HG03196 (cell line): ENCODE measurements at regions not wholly inside any gene's neighbourhood (a gene's known extent, or its start where the extent isn't known, plus 50 kb on each side); places are given as distances from the start of the nearest gene placed in this dataset.

Experiments
- ATAC-seq: cut with Tn5 transposase; IDR thresholded peaks from one replicate; pipeline ENCODE4 v1.9.1; 2021; ENCODE audit not compliant: unreplicated experiment

GRCh38 chr4:147052361-147052760, 106.7 kb upstream of the TTC29 start:
- no peak for ATAC-seq

- ATAC-seq, result no peak
Observed at GRCh38 chr4:147054228-147054872, 108.7 kb upstream of the TTC29 start.

- no peak for ATAC-seq
Observed at GRCh38 chr4:147056940-147057610, 111.4 kb upstream of the TTC29 start.

DNA sequence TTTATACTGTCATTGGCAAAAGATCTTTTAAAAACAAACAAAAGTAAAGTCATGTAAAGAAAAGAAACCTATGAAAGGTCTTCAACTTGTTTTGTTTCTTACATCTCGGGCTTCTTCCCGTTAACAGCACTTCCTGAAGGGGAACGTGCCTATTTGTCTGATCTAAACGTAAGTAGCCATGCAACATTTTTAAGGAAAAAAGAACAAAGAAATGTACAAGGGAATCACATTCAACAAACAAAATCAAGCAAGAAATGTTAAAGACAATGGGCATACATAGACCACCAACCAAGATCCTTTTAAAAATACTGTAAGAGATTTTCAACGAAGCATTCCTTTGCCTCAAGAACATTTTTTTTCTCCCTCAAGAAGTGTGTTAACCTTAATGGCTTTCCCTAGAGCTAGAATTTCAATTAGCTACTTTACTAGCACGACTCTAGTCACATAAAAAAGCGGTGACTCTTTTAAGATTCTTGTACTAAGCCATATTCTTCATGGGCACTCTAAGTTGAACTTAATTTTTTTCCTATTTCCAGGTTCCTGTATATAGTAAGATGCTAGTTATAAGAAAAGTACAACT, 112.0 kb upstream of the TTC29 start:
- ATAC-seq, result no peak

DNA sequence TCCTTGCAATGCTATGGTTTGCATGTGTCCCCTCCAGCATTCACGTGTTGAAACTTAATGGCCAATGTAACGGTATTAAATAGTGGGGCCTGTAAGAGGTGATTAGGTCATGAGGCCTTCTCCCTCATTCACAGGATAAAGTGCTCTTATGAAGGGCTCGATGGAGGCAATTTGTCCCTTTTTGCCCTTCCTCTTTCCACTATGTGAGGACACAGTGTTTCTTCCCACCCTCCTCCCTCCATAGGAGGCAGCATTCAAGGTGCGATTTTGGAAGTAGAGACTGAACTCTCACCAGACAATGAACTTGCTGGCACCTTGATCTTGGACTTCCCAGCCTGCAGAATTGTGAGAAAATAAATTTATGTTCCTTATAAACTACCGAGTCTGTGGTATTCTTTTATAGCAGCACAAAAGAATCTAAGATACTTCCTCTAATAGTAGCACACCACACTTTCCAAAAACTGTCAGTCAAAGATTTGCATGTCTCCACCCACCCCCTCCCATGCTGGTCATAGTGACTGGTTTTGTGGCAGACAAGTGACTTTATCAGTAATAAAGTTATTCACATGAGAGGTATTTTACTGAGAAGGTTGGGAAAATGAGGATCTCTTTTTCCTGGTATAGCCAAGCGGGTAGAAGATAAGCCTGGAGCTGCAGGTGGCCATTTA, 113.5 kb upstream of the TTC29 start:
- ATAC-seq, result no peak

- ATAC-seq, result no peak
Observed at GRCh38 chr4:147060151-147060931, 114.7 kb upstream of the TTC29 start.

DNA sequence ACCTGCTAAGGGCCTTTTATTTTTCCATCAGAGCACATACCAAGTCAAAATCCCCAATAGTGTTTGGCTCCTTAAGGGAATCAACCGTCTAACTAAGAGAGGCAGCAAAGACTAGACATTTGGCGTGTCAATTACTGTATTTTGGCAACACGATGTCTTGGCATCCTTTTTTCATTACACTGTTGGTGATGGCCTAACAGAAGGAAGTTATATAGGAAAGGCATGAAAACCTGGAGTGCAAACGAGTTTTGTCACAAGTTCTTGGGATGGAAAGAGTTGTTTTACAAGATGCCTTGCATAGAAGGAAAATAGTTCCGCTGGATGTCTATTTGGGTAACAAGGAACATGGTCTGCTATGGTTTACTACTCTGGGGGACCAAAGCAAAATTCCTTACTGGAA, 119.2 kb upstream of the TTC29 start:
- ATAC-seq, result no peak

DNA sequence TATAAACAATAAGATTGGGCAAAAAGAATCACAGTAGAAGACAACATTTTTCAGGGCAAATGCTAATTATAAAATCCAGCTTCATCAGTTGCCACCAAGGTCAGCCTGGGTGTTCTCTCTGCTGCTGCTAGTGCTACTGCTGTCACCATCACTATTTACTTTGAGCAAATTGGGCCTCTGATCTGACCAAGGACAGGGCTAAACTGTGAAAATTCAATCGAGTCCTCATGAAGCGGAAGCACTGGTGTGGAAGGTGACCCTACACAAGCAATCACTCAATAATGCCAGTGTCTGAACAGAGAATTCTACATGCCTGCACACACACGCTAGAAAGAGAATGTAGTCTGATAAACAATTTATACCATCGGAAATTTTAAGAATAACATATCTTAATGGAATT, 122.9 kb upstream of the TTC29 start:
- ATAC-seq, result no peak

DNA sequence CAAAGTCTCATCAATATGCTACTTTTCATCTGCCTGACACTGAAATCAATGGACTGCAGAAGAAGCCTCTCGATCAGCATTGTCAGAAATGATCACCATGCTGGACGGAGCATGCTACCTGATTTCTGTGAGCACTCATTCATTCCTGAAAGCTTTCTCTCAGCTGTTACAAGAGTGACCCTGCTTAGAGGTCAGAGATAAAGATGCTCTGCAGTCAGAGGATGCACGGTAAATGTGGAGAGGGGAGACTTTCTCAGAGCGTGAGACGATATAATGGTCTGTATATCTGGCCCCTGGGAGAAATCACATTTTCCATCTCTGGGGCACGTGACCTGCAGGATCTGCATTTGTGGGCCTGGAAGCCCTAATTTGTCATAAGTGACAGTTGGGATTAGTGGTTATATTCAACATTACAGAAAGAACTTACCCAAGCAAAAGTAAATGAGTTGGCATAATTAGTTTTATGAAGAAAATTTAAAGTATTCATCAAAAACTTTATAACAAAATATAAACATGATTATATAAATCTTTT, 125.6 kb upstream of the TTC29 start:
- no peak for ATAC-seq

- no peak for ATAC-seq
Observed at GRCh38 chr4:147076179-147076578, 130.5 kb upstream of the TTC29 start.

DNA sequence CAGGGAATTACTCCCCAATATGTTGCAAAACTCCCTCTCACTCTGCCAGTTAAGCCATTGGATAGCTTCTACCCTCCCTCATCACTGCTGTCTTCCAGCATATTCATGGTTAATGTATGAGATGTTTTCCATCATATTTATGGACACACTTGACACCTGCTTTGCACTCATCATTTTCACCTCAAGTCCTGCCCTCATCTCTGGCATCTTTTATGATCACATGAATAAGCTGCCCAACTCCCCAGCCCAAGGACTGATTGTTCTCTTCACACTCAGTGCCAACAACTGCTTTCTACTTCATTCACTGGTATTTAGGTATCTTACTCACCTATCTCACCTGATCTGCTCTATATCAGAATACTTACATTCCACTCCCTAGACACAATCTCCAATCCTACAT, 131.1 kb upstream of the TTC29 start:
- no peak for ATAC-seq

GRCh38 chr4:147078362-147078761, 132.7 kb upstream of the TTC29 start:
- no peak for ATAC-seq

GRCh38 chr4:147078875-147079658, 133.4 kb upstream of the TTC29 start:
- ATAC-seq, result no peak

DNA sequence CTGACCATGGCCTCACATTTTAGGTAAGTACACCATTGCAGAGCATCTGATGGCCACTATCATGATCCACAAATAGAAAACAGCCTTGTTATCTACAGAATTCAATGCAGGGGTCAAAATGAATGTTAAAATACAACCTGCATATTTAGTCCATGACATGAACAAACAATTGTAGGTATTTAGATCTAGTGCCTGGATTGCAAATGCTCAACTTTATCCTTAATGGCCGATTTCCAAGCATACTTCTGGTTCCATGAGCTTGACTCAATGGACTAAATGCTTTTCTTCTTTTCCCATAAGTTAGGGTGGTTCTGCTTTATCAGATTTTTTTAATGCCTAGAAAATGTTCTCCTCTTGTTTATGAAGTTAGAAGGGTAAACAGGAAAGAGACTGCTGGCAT, 139.2 kb upstream of the TTC29 start:
- ATAC-seq, result no peak

GRCh38 chr4:147085781-147086180, 140.1 kb upstream of the TTC29 start:
- no peak for ATAC-seq

DNA sequence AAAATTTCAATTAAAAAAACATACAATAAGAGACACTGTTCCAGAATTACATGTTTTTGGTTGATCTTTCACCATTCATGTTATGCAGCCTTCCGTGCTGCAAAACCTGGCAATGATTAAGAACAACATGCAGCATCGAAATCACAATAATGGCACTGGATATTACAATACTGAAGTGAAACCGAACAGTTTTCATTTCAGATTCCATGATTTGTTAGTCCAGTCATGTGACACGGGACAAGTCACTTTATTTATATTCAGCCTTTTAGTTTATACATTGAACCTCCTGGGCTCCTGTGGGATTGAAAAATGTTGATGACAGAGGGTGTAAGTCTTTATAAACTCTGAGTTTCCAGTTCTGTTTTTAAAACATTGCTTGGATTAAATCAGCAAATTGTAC, 142.5 kb upstream of the TTC29 start:
- ATAC-seq, result no peak

- no peak for ATAC-seq
Observed at GRCh38 chr4:147090486-147090885, 144.8 kb upstream of the TTC29 start.

DNA sequence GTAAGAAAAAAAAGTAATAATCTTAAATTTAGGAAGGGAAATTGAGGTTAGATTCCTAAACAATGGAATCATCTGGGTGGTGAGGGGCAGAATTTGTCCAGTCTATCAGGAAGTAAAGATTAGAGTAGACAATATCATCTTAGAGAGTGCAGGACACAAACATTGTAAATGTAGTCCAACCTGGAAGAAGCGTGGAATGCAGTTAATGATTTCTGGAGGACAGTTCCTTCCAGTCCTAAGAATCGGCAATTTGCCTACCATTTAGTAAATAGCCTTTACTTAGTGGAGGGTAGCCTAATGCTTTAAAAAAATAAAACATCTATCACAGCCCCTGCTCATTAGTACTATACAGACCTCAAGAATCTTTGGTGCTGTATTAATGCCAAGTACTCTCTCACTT, 147.5 kb upstream of the TTC29 start:
- no peak for ATAC-seq

GRCh38 chr4:147094238-147094637, 148.6 kb upstream of the TTC29 start:
- no peak for ATAC-seq
